Skeletal muscle satellite cell (primary cell): ENCODE measurements at regions not wholly inside any gene's neighbourhood (a gene's known extent, or its start where the extent isn't known, plus 50 kb on each side); places are given as distances from the start of the nearest gene placed in this dataset.
A peak's percentile ranks its signal among the peaks of the same experiment; 100 is the strongest.

ENCODE experiments used
- H3K27me3 ChIP-seq: 2 replicates; pipeline ENCODE4 v1.7.0; 2013; ENCODE audit warnings: low read length; ENCODE audit not compliant: control insufficient read depth, insufficient read depth
- H3K36me3 ChIP-seq: 2 replicates; pipeline ENCODE4 v1.7.0; 2013; ENCODE audit warnings: mild to moderate bottlenecking, control low read depth, low read length; ENCODE audit not compliant: insufficient read depth
- H3K4me1 ChIP-seq: 2 replicates; pipeline ENCODE4 v1.7.0; 2013; ENCODE audit warnings: low read length; ENCODE audit not compliant: control insufficient read depth, insufficient read depth
- H3K4me2 ChIP-seq: 2 replicates; pipeline ENCODE4 v1.7.0; 2013; ENCODE audit warnings: mild to moderate bottlenecking, low read length
- H3K4me3 ChIP-seq: 2 replicates; pipeline ENCODE4 v1.7.0; 2013; ENCODE audit warnings: low read length
- H3K9ac ChIP-seq: 2 replicates; pipeline ENCODE4 v1.7.0; 2013; ENCODE audit warnings: mild to moderate bottlenecking, low read depth, low read length, moderate library complexity
- H3K9me3 ChIP-seq: replicated peaks from 2 replicates; pipeline ENCODE4 v1.7.0; 2013; ENCODE audit warnings: mild to moderate bottlenecking, control low read depth, low read length

GRCh38 chr6:168905451-168906090, 348.1 kb downstream of the THBS2 start:
- Histone ChIP-seq H3K9me3 (no peaks in the 10 kb centered on the region), H3K36me3 (no peaks in the 10 kb centered on the region), H3K4me1 (peaks cover 3% of the 10 kb centered on the region), H3K9ac (no peak overlapping the region), H3K4me3 (no peak overlapping the region), H3K4me2 (no peak overlapping the region), H3K27me3 (no peaks in the 10 kb centered on the region)

- Histone ChIP-seq H3K9ac (no peak overlapping the region), H3K36me3 (no peaks in the 10 kb centered on the region), H3K4me3 (no peak overlapping the region)
Observed at GRCh38 chr6:168903613-168904345, 349.9 kb downstream of the THBS2 start.

GRCh38 chr6:168902075-168902474, 351.6 kb downstream of the THBS2 start:
- no peaks in the 10 kb centered on the region for H3K27me3 ChIP-seq
- H3K4me3 ChIP-seq = no peak overlapping the region
- H3K9me3 ChIP-seq = no peaks in the 10 kb centered on the region
- no peak overlapping the region for H3K9ac ChIP-seq
- H3K4me1 ChIP-seq = no peaks in the 10 kb centered on the region
- no peak overlapping the region for H3K4me2 ChIP-seq
- H3K36me3 ChIP-seq = no peaks in the 10 kb centered on the region

More at GRCh38 chr6:168903613-168904345, 349.9 kb downstream of the THBS2 start:
- peaks cover 3% of the 10 kb centered on the region for H3K4me1 ChIP-seq
- H3K27me3 ChIP-seq = no peaks in the 10 kb centered on the region
- H3K9me3 ChIP-seq = no peaks in the 10 kb centered on the region
- H3K4me2 ChIP-seq = no peak overlapping the region

- Histone ChIP-seq H3K9me3 (no peaks in the 10 kb centered on the region), H3K9ac (no peak overlapping the region), H3K36me3 (no peaks in the 10 kb centered on the region), H3K4me3 (no peak overlapping the region), H3K27me3 (no peaks in the 10 kb centered on the region), H3K4me2 (no peak overlapping the region), H3K4me1 (no peaks in the 10 kb centered on the region)
Observed at GRCh38 chr6:168901076-168901475, 352.6 kb downstream of the THBS2 start.

GRCh38 chr6:168896321-168896720, 357.3 kb downstream of the THBS2 start:
- no peaks in the 10 kb centered on the region for H3K9me3 ChIP-seq

GRCh38 chr6:168895102-168895812, 358.4 kb downstream of the THBS2 start:
- Histone ChIP-seq H3K9me3 (no peaks in the 10 kb centered on the region), H3K27me3 (peaks cover 2% of the 10 kb centered on the region), H3K4me3 (peak overlapping the region; percentile 31), H3K4me2 (peak overlapping the region; percentile 65), H3K36me3 (no peaks in the 10 kb centered on the region), H3K9ac (no peak overlapping the region), H3K4me1 (no peaks in the 10 kb centered on the region)

More at GRCh38 chr6:168896321-168896720, 357.3 kb downstream of the THBS2 start:
- peaks cover 2% of the 10 kb centered on the region for H3K27me3 ChIP-seq
- H3K36me3 ChIP-seq = no peaks in the 10 kb centered on the region
- no peak overlapping the region for H3K9ac ChIP-seq
- H3K4me1 ChIP-seq = no peaks in the 10 kb centered on the region
- H3K4me3 ChIP-seq = no peak overlapping the region
- H3K4me2 ChIP-seq = no peak overlapping the region

GRCh38 chr6:168892031-168892430, 361.6 kb downstream of the THBS2 start:
- H3K27me3 ChIP-seq = peaks cover 2% of the 10 kb centered on the region
- H3K4me1 ChIP-seq = no peaks in the 10 kb centered on the region
- H3K4me3 ChIP-seq = no peak overlapping the region
- no peak overlapping the region for H3K9ac ChIP-seq
- H3K9me3 ChIP-seq = no peaks in the 10 kb centered on the region
- no peak overlapping the region for H3K4me2 ChIP-seq
- no peaks in the 10 kb centered on the region for H3K36me3 ChIP-seq

GRCh38 chr6:168890981-168891365, 362.7 kb downstream of the THBS2 start:
- H3K27me3 ChIP-seq = peaks cover 2% of the 10 kb centered on the region
- H3K9ac ChIP-seq = no peak overlapping the region
- H3K9me3 ChIP-seq = no peaks in the 10 kb centered on the region
- H3K4me1 ChIP-seq = no peaks in the 10 kb centered on the region
- no peaks in the 10 kb centered on the region for H3K36me3 ChIP-seq
- H3K4me3 ChIP-seq = no peak overlapping the region
- no peak overlapping the region for H3K4me2 ChIP-seq

GRCh38 chr6:168890306-168890980, 363.2 kb downstream of the THBS2 start:
- no peaks in the 10 kb centered on the region for H3K9me3 ChIP-seq
- H3K9ac ChIP-seq = no peak overlapping the region
- H3K4me1 ChIP-seq = no peaks in the 10 kb centered on the region
- H3K4me2 ChIP-seq = no peak overlapping the region
- H3K4me3 ChIP-seq = no peak overlapping the region
- peaks cover 2% of the 10 kb centered on the region for H3K27me3 ChIP-seq
- no peaks in the 10 kb centered on the region for H3K36me3 ChIP-seq

- Histone ChIP-seq H3K9ac (no peak overlapping the region), H3K36me3 (no peaks in the 10 kb centered on the region), H3K4me1 (no peaks in the 10 kb centered on the region), H3K27me3 (peaks cover 2% of the 10 kb centered on the region), H3K9me3 (no peaks in the 10 kb centered on the region), H3K4me3 (no peak overlapping the region), H3K4me2 (no peak overlapping the region)
Observed at GRCh38 chr6:168888786-168889345, 364.8 kb downstream of the THBS2 start.

GRCh38 chr6:168888102-168888501, 365.5 kb downstream of the THBS2 start:
- H3K9ac ChIP-seq = no peak overlapping the region
- H3K4me2 ChIP-seq = no peak overlapping the region
- peaks cover 2% of the 10 kb centered on the region for H3K27me3 ChIP-seq
- no peaks in the 10 kb centered on the region for H3K4me1 ChIP-seq
- H3K36me3 ChIP-seq = no peaks in the 10 kb centered on the region
- H3K9me3 ChIP-seq = no peaks in the 10 kb centered on the region
- H3K4me3 ChIP-seq = no peak overlapping the region
